Suppressor macrophage treated with lipopolysaccharide for 4 hours (primary cell): ENCODE measurements at regions not wholly inside any gene's neighbourhood (a gene's known extent, or its start where the extent isn't known, plus 50 kb on each side); places are given as distances from the start of the nearest gene placed in this dataset.

Experiments
- DNase-seq: peaks from one replicate; pipeline ENCODE4 v3.0.0-alpha.2; 2020

- no peak for DNase-seq
Measured at GRCh38 chr2:219772103-219772635, 144.7 kb downstream of the SLC4A3 start.

GRCh38 chr2:219772697-219773096 is 145.3 kb downstream of the SLC4A3 start:
- no peak for DNase-seq

DNA sequence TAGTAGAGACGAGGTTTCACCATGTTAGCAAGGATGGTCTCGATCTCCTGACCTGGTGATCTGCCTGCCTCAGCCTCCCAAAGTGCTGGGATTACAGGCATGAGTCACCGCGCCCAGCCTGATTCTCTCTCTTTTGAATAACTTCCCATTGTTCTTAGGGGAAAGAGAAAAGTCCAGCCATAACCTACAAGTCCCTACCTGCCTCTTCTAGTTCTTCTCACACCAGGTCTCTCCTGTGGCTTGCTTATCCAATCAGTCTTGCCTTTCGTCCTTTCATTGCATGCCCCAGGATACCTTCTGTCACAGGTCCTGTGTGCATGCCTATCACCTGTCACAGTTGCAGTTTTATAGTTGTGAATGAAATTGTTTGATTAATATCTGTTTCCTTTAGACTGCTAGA is 148.1 kb downstream of the SLC4A3 start:
- no peak for DNase-seq

GRCh38 chr2:219777388-219777787 is 150.0 kb downstream of the SLC4A3 start:
- DNase-seq = no peak

DNA sequence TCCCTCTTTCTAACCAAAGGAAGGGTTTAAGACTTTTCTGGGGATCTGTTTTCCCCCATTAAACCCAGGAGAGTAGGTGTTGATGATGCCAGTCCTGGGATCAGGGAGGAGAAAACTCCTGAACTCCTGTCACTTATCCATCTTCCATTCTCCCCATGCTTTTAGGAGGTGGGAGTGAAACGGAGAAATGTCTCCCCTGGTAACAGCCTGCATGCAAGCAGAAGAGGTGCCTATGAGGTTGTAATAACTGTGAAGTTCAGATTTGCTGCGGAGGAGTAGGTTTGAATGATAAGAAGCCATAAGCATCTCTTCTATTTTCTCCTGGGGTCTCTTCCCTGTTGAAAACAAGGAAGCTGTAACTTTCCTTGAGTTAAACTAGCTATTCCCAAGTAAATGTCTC is 150.8 kb downstream of the SLC4A3 start:
- no peak for DNase-seq

GRCh38 chr2:219782737-219783348 is 155.4 kb downstream of the SLC4A3 start:
- no peak for DNase-seq

- no peak for DNase-seq
Measured at GRCh38 chr2:219783359-219783975, 156.0 kb downstream of the SLC4A3 start.

DNA sequence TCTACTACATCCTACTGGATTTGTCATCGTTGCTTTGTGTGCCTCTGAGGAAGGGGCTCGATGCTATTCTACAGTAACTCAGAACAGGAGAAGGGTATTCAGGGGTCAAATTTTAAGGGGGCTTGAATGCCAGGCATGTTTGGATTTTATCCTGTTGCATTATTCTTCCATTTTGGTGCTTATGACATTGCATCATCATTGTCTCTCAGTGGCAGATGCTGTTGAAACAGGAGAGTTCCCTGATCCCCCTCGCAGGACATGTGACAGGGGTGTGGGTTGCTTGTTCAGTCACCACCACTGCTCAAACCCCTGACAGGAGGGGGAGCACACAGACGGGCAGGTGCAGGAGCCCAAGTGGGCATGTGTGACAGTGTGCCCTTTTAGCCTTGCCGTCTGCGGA is 156.7 kb downstream of the SLC4A3 start:
- no peak for DNase-seq

GRCh38 chr2:219789476-219789875 is 162.0 kb downstream of the SLC4A3 start:
- no peak for DNase-seq

DNA sequence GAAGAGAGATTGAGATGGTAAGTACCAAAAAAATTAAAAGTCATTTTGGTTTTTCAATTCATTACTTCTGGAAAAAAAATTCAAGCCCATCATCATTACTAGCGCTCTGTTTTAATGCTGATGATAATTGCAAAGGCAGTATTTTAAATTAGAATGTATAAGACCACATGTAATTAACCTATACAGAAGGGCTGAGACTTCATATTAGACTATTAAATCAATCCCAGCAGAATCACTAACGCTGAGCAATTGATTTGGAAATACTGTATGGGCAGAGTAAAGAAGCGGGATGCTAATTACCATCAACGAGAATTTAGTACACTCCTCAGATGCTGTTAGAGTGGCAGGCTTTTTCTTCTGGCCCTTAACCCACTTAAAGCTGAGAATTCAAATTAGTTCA is 165.0 kb downstream of the SLC4A3 start:
- no peak for DNase-seq

GRCh38 chr2:219798430-219798829 is 171.0 kb downstream of the SLC4A3 start:
- no peak for DNase-seq

- DNase-seq = no peak
Measured at GRCh38 chr2:219803294-219803693, 175.9 kb downstream of the SLC4A3 start.

DNA sequence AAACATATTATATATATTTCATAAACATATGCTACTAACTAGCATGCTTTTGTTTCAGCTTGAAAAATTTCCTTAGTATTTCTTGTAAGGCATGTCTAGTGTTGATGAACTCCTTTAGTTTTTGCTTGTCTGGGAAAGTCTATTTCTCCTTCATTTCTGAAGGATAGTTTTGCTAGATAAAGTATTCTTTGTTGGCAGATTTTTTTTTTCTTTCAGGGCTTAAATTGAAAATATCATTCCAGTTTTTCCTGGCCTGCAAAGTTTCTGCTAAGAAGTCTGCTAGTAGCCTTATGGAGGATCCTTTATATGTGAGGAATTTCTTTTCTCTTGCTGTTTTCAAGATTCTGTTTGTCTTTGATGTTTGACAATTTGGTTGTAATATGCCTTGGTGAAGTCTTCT is 183.5 kb downstream of the SLC4A3 start:
- DNase-seq = no peak

- DNase-seq = no peak
Measured at GRCh38 chr2:219812672-219813071, 185.2 kb downstream of the SLC4A3 start.

- DNase-seq = no peak
Measured at GRCh38 chr2:219820767-219821166, 193.3 kb downstream of the SLC4A3 start.

GRCh38 chr2:219823574-219823973 is 196.1 kb downstream of the SLC4A3 start:
- DNase-seq = no peak

- no peak for DNase-seq
Measured at GRCh38 chr2:219824996-219825395, 197.6 kb downstream of the SLC4A3 start.

DNA sequence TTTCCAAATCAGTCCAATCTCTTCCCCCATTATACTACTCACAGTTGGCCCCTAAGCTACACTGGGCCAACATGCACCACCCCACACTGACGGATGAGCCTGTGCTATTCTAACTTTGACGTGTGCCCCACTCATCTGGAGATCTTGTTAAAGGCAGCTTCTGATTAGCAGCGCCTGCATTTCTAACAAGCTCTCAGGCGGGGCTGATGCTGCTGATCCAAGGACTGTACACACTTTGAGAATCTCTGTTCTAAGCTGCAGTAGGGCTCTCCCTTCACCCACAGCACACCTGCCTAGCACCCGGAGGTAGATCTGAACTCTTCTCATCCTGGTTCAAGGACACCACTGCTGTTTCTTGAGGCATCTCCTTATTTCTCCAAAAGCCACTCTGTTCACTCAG is 200.7 kb downstream of the SLC4A3 start:
- DNase-seq = no peak

DNA sequence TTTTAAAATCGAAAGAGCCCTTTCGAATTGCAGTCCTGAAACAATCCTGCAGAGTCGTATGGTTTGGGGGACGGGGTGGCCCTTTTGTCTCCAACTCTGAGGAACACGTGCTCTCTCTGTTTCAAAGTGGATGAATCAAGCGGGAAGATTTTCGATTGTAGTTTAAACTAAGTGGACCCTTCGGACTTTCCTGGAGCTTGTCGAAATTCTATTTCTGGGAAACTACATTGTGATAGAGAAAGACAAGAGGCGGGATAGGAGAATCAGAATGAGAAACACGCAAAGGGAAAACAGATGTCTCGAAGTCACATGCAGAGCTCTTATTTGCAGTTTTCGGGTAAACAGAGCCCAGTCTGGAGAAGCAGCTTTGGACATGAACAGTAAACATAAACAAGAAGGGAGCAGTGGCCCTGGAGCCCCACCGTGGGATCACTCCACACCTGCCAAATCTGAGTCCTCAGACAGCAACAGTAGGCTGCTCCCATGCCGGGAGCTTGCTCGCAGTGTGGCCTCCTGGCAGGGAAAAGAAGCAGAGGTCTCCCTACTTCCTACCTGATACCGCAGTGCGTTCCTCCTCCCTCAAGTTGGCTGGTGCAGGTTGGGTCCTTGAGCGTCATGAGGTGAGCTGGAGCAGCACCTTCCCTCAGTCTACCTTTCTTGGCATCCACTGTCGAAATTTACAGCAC is 202.4 kb downstream of the SLC4A3 start:
- no peak for DNase-seq

DNA sequence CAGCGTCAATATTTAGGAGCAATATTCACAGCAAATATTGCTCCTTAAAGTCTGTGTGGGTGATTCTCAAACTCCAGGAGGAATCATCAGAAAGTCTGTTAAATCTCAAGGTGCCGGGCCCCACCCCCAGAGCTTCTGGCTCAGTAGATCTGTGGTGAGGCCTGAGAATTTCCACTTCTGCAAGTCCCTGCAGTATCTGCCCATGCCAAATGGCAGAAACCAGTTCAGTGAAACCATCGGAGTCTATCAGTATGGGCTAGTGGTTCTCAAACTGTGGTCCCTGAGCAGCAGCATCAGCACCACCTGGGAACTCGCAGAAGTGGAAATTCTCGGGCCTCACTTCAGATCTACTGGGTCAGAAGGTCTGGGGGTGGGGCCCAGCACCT is 202.9 kb downstream of the SLC4A3 start:
- no peak for DNase-seq

DNA sequence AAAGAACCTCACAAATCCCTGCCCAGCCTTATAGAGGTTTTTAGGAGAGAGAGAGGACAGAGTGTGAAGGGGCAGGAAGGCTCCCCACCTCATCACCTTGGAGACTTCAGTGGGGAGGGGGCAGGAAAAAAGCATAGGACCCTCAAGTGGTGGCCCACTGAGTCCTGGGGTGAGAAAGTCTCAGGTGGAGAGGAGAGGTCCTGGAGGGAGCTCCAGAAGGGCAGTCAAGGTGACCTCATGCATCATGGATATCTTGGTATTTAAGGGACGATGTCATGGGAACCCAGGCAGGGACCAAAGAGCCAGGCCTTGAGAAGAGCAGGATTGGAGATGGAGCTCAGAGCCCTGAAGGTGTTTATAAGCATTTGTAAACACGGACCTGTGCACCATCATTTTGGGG is 204.5 kb downstream of the SLC4A3 start:
- DNase-seq = no peak

DNA sequence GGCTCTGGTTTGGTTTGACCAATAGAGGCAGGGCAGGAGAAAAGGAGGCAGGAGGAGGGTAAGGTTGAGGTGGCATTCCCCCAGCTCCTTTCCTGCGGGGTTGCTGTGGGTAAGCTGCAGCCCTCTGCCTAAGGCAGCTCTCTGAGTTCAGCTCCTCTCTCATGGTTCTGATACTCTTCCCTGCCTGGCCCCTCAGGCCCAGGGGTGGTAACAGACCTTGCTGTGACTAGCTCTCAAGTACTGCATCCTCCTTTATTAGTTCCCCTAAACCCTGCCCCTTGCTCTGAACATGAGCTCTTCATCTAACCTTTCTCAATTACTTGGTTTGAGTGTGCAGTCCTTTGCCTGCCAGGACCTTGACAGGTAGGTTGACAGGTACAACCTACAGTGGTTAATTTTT is 205.5 kb downstream of the SLC4A3 start:
- no peak for DNase-seq

DNA sequence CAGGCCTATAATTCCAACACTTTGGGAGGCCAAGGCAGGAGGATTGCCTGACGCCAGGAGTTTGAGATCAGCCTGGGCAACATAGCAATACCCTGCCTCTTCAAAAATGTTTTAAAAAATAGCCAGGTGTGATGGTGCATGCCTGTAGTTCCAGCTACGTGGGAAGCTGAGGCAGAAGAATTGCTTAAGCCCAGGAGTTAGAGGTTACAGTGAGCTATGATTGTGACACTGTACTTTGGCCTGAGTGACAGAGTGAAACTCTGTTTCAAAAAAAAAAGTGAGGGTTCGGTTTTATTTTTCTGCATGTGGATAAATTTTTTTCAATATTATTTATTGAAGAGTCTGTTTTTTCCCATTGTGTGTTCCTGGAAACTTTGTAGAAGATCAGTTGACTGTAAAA is 208.1 kb downstream of the SLC4A3 start:
- no peak for DNase-seq

DNA sequence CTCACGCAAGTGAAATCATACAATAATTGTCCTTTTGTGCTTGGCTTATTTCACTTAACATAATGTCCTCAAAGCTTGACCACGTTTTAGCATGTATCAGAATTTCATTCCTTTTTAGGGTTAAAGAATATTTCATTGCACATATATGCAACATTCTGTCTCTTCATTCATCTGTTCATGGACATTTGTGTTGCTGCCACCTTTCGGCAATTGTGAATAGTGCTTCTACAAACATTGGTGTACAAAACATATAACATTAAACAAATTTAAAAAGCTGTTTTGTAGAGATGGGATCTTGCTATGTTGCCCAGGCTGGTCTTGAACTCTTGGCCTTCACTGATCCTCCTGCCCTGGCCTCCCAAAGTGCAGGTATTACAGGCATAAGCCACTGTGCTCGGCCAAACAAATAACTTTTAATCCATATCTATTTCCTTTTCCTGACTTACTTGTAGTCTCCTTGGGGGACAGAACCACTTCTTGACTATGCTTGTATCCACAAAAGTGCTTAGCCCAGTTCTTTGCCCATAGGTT is 209.3 kb downstream of the SLC4A3 start:
- no peak for DNase-seq
